Mammary epithelial cell (primary cell): ENCODE measurements at regions not wholly inside any gene's neighbourhood (a gene's known extent, or its start where the extent isn't known, plus 50 kb on each side); places are given as distances from the start of the nearest gene placed in this dataset.

Experiments used
- CTCF ChIP-seq, 2 donors: IDR thresholded peaks in 1 of 2; conservative IDR thresholded peaks in 1 of 2; 2 replicates each; pipeline ENCODE4 v1.5.1; 2011 to 2012; ENCODE audit warnings: inconsistent platforms in 2 of 2, low read length in 2 of 2, mild to moderate bottlenecking in 2 of 2, control low read depth in 1 of 2, low read depth in 1 of 2; ENCODE audit not compliant: insufficient read depth in 1 of 2; ENCODE audit errors: extremely low read depth in 1 of 2
- EZH2 ChIP-seq: IDR thresholded peaks from 2 replicates; pipeline ENCODE4 v1.6.1; 2012; ENCODE audit warnings: low read length, inconsistent platforms, borderline replicate concordance

GRCh38 chr7:46613116-46613515, 692.0 kb upstream of the IGFBP3 start:
- TF ChIP-seq CTCF (conservative IDR thresholded peaks at IDR 0.05 in 1 of 2, IDR thresholded peaks at IDR 0.05 in 1 of 2; ENCODE audit: extremely low read depth in 1 of 2, insufficient read depth in 1 of 2, low read depth in 1 of 2, low read length in 2 of 2), result no peak
- TF ChIP-seq EZH2, result no peak
